SK-N-SH (cell line): ENCODE measurements at regions not wholly inside any gene's neighbourhood (a gene's known extent, or its start where the extent isn't known, plus 50 kb on each side); places are given as distances from the start of the nearest gene placed in this dataset.

Source experiments
- CTCF ChIA-PET: fragments of 300-600, 350-600 bp; formaldehyde crosslinking; extraction: SDS; loops from one replicate; lab custom pipeline; 2021; lab: Yijun Ruan, JAX
- POLR2A ChIA-PET: fragments of 350-600 bp; sonication (Branson Sonifier 250); formaldehyde crosslinking; extraction: SDS; loops from one replicate; lab custom pipeline; 2020; ENCODE audit warnings: antibody characterized with exemption, inconsistent platforms; lab: Yijun Ruan, JAX
- DNase-seq: peaks from one replicate; pipeline ENCODE4 v3.0.0; 2012
- H2AFZ ChIP-seq: fragments of 200-600 bp; sonication (generic); 2 replicates; pipeline ENCODE4 v1.8.1; 2016; ENCODE audit warnings: antibody characterized with exemption, mild to moderate bottlenecking, low read depth
- H3F3A ChIP-seq: fragments of 200-600 bp; sonication (generic); replicated peaks from 2 replicates; pipeline ENCODE3; 2016; ENCODE audit warnings: antibody characterized with exemption, mild to moderate bottlenecking; ENCODE audit not compliant: insufficient read depth
- H3K27ac ChIP-seq, 2 experiments: fragments of 200-500 bp in 1 of 2; fragments of 200-600 bp in 1 of 2; sonication (Bioruptor generic) in 1 of 2; sonication (generic), shearing (Covaris generic) in 1 of 2; 2 replicates each; pipeline versions ENCODE4 v1.5.1 to v1.6.1; 2014 to 2016; ENCODE audit warnings: low read depth in 2 of 2, inconsistent platforms in 1 of 2, low read length in 1 of 2, mild to moderate bottlenecking in 1 of 2, mixed read lengths in 1 of 2
- H3K27me3 ChIP-seq: fragments of 200-600 bp; sonication (generic), shearing (Covaris generic); 2 replicates; pipeline ENCODE4 v1.6.1; 2016; ENCODE audit warnings: mixed run types; ENCODE audit not compliant: insufficient read depth
- H3K36me3 ChIP-seq, 2 experiments: fragments of 200-500 bp in 1 of 2; fragments of 200-600 bp in 1 of 2; sonication (Bioruptor generic) in 1 of 2; sonication (generic) in 1 of 2; replicated peaks in 1 of 2; 2 replicates each; pipeline versions ENCODE3 to v1.5.1; 2014 to 2016; ENCODE audit warnings: low read length in 1 of 2, mild to moderate bottlenecking in 1 of 2; ENCODE audit not compliant: insufficient read depth in 2 of 2, control insufficient read depth in 1 of 2
- H3K4me1 ChIP-seq, 2 experiments: fragments of 200-500 bp in 1 of 2; fragments of 200-600 bp in 1 of 2; sonication (Bioruptor generic) in 1 of 2; sonication (generic), shearing (Covaris generic) in 1 of 2; 2 replicates each; pipeline versions ENCODE4 v1.5.1 to v1.6.1; 2014 to 2016; ENCODE audit warnings: low read depth in 1 of 2, low read length in 1 of 2, mixed run types in 1 of 2; ENCODE audit not compliant: insufficient read depth in 2 of 2, control insufficient read depth in 1 of 2
- H3K4me2 ChIP-seq: fragments of 200-600 bp; sonication (generic), shearing (Covaris generic); 2 replicates; pipeline ENCODE4 v1.6.1; 2017; ENCODE audit warnings: mixed run types
- H3K4me3 ChIP-seq, 2 experiments: fragments of 200-500 bp in 1 of 2; fragments of 200-600 bp in 1 of 2; sonication (Bioruptor generic) in 1 of 2; sonication (generic), shearing (Covaris generic) in 1 of 2; 2 replicates each; pipeline versions ENCODE4 v1.5.1 to v1.8.1; 2014 to 2016; ENCODE audit warnings: low read depth in 2 of 2, inconsistent platforms in 1 of 2, low read length in 1 of 2, mild to moderate bottlenecking in 1 of 2, mixed read lengths in 1 of 2, moderate library complexity in 1 of 2
- H3K79me2 ChIP-seq: fragments of 200-600 bp; sonication (generic); 2 replicates; pipeline ENCODE4 v1.8.1; 2017; ENCODE audit warnings: mild to moderate bottlenecking; ENCODE audit not compliant: insufficient read depth
- H3K9ac ChIP-seq: fragments of 200-600 bp; sonication (generic); 2 replicates; pipeline ENCODE4 v1.6.1; 2017; ENCODE audit warnings: mixed run types
- H3K9me2 ChIP-seq: fragments of 200-600 bp; sonication (generic); 2 replicates; pipeline ENCODE4 v1.6.1; 2017; ENCODE audit warnings: mixed run types
- H3K9me3 ChIP-seq: fragments of 200-600 bp; sonication (generic); 2 replicates; pipeline ENCODE4 v1.6.1; 2017; ENCODE audit warnings: mixed run types, mild to moderate bottlenecking, moderate library complexity
- H4K20me1 ChIP-seq: fragments of 200-600 bp; sonication (generic); 2 replicates; pipeline ENCODE4 v1.6.1; 2017; ENCODE audit warnings: mild to moderate bottlenecking, mixed run types; ENCODE audit not compliant: insufficient read depth
- CHD2 ChIP-seq: fragments of 150-350 bp; IDR thresholded peaks from 2 replicates; pipeline ENCODE4 v1.6.1; 2018; ENCODE audit warnings: low read length; ENCODE audit not compliant: partially characterized antibody
- EP300 ChIP-seq, 2 experiments: IDR thresholded peaks; 2 replicates each; pipeline versions ENCODE4 v1.4.0 to v1.6.1; 2012; ENCODE audit warnings: borderline replicate concordance in 1 of 2, low read depth in 1 of 2, low read length in 1 of 2
- EZH2phosphoT487 ChIP-seq: fragments of 200-600 bp; sonication (generic); IDR thresholded peaks from 2 replicates; pipeline ENCODE4 v1.6.1; 2017; ENCODE audit warnings: low read depth, mixed run types, mild to moderate bottlenecking, antibody characterized with exemption, moderate library complexity, borderline replicate concordance
- FOXM1 ChIP-seq: IDR thresholded peaks from 2 replicates; pipeline ENCODE4 v1.4.0; 2012; ENCODE audit warnings: low read depth, mild to moderate bottlenecking
- GABPA ChIP-seq: IDR thresholded peaks from 2 replicates; pipeline ENCODE4 v1.4.0; 2012; ENCODE audit warnings: low read depth, mild to moderate bottlenecking
- GATA2 ChIP-seq: sonication (generic); formaldehyde crosslinking; IDR thresholded peaks from 2 replicates; pipeline ENCODE4 v1.5.0; 2020; ENCODE audit warnings: mild to moderate bottlenecking, missing genetic modification reagents
- JUND ChIP-seq: IDR thresholded peaks from 2 replicates; pipeline ENCODE4 v1.4.0; 2012
- MAX ChIP-seq: IDR thresholded peaks from 2 replicates; pipeline ENCODE4 v1.4.0; 2012; ENCODE audit warnings: low read depth
- NRF1 ChIP-seq: IDR thresholded peaks from 2 replicates; pipeline ENCODE4 v1.6.1; 2012; ENCODE audit warnings: low read depth, mild to moderate bottlenecking, low read length
- PBX3 ChIP-seq: IDR thresholded peaks from 2 replicates; pipeline ENCODE4; 2012
- POLR2AphosphoS5 ChIP-seq: IDR thresholded peaks from 2 replicates; pipeline ENCODE4 v1.6.1; 2012; ENCODE audit warnings: low read depth, low read length
- RCOR1 ChIP-seq: fragments of 150-350 bp; IDR thresholded peaks from 2 replicates; pipeline ENCODE4 v1.6.1; 2017; ENCODE audit warnings: antibody characterized with exemption, low read length
- RFX5 ChIP-seq: IDR thresholded peaks from 2 replicates; pipeline ENCODE4 v1.6.1; 2012; ENCODE audit warnings: mild to moderate bottlenecking, improper control_type of control experiment, low read length
- RXRA ChIP-seq: IDR thresholded peaks from 2 replicates; pipeline ENCODE4 v1.4.0; 2012; ENCODE audit warnings: low read depth, mild to moderate bottlenecking, borderline replicate concordance
- SIN3A ChIP-seq: IDR thresholded peaks from 2 replicates; pipeline ENCODE4 v1.6.1; 2012; ENCODE audit warnings: low read depth, mild to moderate bottlenecking, low read length, moderate library complexity, borderline replicate concordance
- TCF12 ChIP-seq: IDR thresholded peaks from 2 replicates; pipeline ENCODE4 v1.4.0; 2012
- TEAD4 ChIP-seq: IDR thresholded peaks from 2 replicates; pipeline ENCODE4 v1.4.0; 2012; ENCODE audit warnings: mild to moderate bottlenecking, borderline replicate concordance; ENCODE audit not compliant: insufficient read depth
- ZBTB33 ChIP-seq: IDR thresholded peaks from 2 replicates; pipeline ENCODE4 v1.4.0; 2012; ENCODE audit warnings: low read depth, borderline replicate concordance
- WGBS: methylation state at CpG from one replicate; pipeline ENCODE4 v1.1.6; 2017; ENCODE audit warnings: low lambda C conversion rate; 5-methylcytosine and 5-hydroxymethylcytosine counted together
- TF ChIP-seq, protein P1 (sequence below): fragments of 150-350 bp; IDR thresholded peaks from 2 replicates; pipeline ENCODE4 v1.6.1; 2016; ENCODE audit warnings: mild to moderate bottlenecking, low read depth, low read length

GRCh38 chr20:21981179-21981578, 275.7 kb downstream of the PAX1 start:
- H3K27me3 ChIP-seq = no peaks in the 10 kb centered on the region
- H4K20me1 ChIP-seq = no peaks in the 10 kb centered on the region
- POLR2A ChIA-PET = no interaction called here
- no peak overlapping the region for H3K9ac ChIP-seq
- TF ChIP-seq RCOR1 (no peak), PBX3 (no peak), TCF12 (no peak), MAX (no peak), GABPA (no peak), EZH2phosphoT487 (no peak), GATA2 (CRISPR knock-in tag) (no peak), TEAD4 (no peak), RFX5 (no peak), ZBTB33 (no peak), FOXM1 (no peak), NRF1 (no peak), CHD2 (no peak), RXRA (no peak), SIN3A (no peak), EP300 (IDR thresholded peaks at IDR 0.05; ENCODE audit: borderline replicate concordance in 1 of 2, low read depth in 1 of 2, low read length in 1 of 2) (no peak), POLR2AphosphoS5 (no peak), JUND (no peak)
- TF ChIP-seq, protein P1, sequence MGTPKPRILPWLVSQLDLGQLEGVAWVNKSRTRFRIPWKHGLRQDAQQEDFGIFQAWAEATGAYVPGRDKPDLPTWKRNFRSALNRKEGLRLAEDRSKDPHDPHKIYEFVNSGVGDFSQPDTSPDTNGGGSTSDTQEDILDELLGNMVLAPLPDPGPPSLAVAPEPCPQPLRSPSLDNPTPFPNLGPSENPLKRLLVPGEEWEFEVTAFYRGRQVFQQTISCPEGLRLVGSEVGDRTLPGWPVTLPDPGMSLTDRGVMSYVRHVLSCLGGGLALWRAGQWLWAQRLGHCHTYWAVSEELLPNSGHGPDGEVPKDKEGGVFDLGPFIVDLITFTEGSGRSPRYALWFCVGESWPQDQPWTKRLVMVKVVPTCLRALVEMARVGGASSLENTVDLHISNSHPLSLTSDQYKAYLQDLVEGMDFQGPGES = no peak
- CTCF ChIA-PET = no interaction called here
- H3K4me1 ChIP-seq = no peaks in the 10 kb centered on the region
- H3K27ac ChIP-seq = no peak overlapping the region
- WGBS = 10% methylated on average over 3 of the region's 3 CpGs
- no peak overlapping the region for H3K4me2 ChIP-seq
- no peaks in the 10 kb centered on the region for H3K9me3 ChIP-seq
- no peaks in the 10 kb centered on the region for H3F3A ChIP-seq
- H3K9me2 ChIP-seq = no peaks in the 10 kb centered on the region
- no peak overlapping the region for H3K4me3 ChIP-seq
- no peak for DNase-seq
- no peaks in the 10 kb centered on the region for H3K36me3 ChIP-seq
- no peak overlapping the region for H2AFZ ChIP-seq
- H3K79me2 ChIP-seq = no peaks in the 10 kb centered on the region
